Esophagus mucosa (tissue), 1 donor: ENCODE measurements at regions not wholly inside any gene's neighbourhood (a gene's known extent, or its start where the extent isn't known, plus 50 kb on each side); places are given as distances from the start of the nearest gene placed in this dataset.

Experiments used
- ATAC-seq: fragments of 200-7000 bp; cut with Tn5 transposase; one replicate; pipeline ENCODE4 v1.9.1; 2020
- donor health status: DM: yes; HTN: yes; CAD: no.

DNA sequence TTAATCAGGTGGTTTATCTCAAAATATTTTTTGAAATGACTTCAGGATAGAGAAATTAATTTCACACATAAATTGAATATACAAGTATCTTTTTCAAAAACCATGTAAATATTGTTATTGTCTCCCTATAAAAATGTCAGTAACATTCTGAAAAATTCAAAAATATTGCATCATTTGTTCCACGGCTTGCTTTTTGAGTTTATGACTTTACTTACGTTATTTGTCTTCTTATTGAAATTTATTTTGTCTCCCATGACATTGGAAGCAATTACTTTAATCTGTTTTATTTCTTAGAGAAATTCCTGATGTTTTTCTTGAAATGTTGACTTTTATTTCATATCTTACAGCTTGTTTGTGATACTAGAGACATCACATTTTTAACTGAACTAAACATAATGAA lies 56.9 kb upstream of the P2RY1 start:
- ATAC-seq = no peak

DNA sequence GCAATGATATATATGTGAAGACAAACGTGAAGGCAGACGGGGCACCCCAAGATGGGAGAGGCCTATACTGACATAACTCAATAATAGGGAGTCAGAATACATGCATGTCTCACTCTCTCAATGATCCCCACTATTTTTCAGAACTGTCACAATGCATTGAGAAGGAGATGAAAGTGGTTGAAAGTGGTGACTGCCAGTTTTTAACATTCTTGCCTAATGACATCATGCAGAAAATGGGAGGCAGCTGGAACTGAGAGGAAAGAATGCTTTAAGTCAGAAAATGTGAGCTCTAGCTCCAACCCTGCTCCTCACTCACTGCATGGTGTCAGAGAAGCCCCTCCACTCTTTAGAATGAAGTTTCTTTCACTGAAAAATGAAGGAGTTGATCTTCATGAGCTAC lies 55.3 kb upstream of the P2RY1 start:
- ATAC-seq = no peak

DNA sequence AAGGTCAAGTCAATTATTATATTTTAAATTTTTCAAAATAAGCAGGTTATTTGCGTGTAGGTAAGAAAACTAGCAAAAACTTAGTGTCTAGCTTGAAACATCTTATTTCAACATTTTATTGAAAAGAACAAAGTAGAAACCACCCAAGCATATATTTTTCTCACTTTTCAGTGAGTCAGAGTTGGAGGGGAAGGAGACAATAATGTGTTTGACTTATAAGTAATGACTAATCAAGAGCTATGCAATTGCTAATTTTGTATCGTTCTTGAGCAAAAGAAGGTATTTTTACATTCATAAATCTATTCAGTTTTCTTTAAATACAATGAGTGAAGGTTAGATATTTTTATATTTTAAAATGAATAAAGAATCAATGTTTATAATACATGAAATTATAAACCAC lies 54.4 kb upstream of the P2RY1 start:
- no peak for ATAC-seq

DNA sequence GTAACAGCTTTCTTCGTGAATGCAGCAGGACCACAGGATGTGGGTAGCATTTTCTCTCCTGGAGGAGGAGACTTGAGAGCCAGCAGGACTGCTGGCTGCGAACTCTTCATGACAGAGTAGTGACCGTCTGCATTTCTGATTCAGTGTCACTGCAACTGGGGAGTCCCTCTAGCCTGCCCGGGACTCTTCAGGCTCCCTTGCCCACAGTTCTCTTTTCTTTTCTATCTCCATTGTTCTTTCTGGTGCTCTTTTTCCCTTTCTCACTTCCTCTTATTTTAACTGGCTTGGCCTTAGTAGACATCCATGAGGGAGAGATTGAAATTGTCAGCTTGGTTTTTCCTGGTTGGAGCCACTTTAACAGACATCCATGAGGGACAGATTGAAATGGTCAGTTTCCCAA lies 49.9 kb upstream of the P2RY1 start:
- no peak for ATAC-seq
